ENCODE measurements at regions not wholly inside any gene's neighbourhood (a gene's known extent, or its start where the extent isn't known, plus 50 kb on each side); places are given as distances from the start of the nearest gene placed in this dataset.

- H3K4me3 ChIP-seq (replicated peaks in 1 of 3; ENCODE audit: insufficient read depth in 1 of 3, low read depth in 2 of 3, low read length in 3 of 3), result no peak overlapping the region
- H2AFZ ChIP-seq (ENCODE audit: low read length), result no peak overlapping the region
- intact Hi-C loops (cut with micrococcal nuclease; ENCODE audit: unreplicated experiment), result no loop called here
- H3K79me2 ChIP-seq (ENCODE audit: insufficient read depth, low read length), result no peaks in the 10 kb centered on the region
- no peaks in the 10 kb centered on the region for H3K9me3 ChIP-seq (ENCODE audit: low read length)
- DNase-seq (ENCODE audit: low spot score) (no peak), ATAC-seq (no peak), FAIRE-seq (no peak)
- ChIA-PET POLR2A (no interaction called here), CTCF (ENCODE audit: low intra/inter-chr PET ratio, low total read pairs) (no interaction called here)
- no peak overlapping the region for H3K27ac ChIP-seq (ENCODE audit: extremely low read length, insufficient read depth, low read length)
- 0% methylated on average over 2 of the region's 2 CpGs for WGBS (ENCODE audit: low lambda C conversion rate)
- BruUV-seq (replicated peaks), result no TSS peak
- in situ Hi-C loops (cut with HindIII; ENCODE audit: extremely low pct_ligation_motif_present, low pct_unique_long_range_greater_than_20kb), result no loop called here
- no peaks in the 10 kb centered on the region for H4K20me1 ChIP-seq (ENCODE audit: insufficient read depth, low read length)
- H3K9ac ChIP-seq (ENCODE audit: insufficient read depth, low read depth, low read length), result no peak overlapping the region
- no peak overlapping the region for H3K4me2 ChIP-seq (ENCODE audit: low read depth, low read length)
- no peaks in the 10 kb centered on the region for H3K4me1 ChIP-seq (ENCODE audit: insufficient read depth, low read length)
- no peak for TF ChIP-seq RELA (CRISPR knock-in tag; IDR thresholded peaks at IDR 0.05)
- peak; percentile 83 for TF ChIP-seq CREB1 (IDR thresholded peaks at IDR 0.05)
- TF ChIP-seq CREB1 (CRISPR knock-in tag; IDR thresholded peaks at IDR 0.05), result no peak
- H3K36me3 ChIP-seq (replicated peaks in 1 of 2; ENCODE audit: control insufficient read depth in 1 of 2, insufficient read depth in 2 of 2, low read length in 2 of 2), result no peaks in the 10 kb centered on the region
- H3K27me3 ChIP-seq (ENCODE audit: control insufficient read depth in 1 of 2, insufficient read depth in 2 of 2, low read length in 2 of 2), result no peaks in the 10 kb centered on the region
Measured at GRCh38 chr1:30339866-30340265, 383.5 kb downstream of the MATN1 start.

- Histone ChIP-seq H3K4me3 (replicated peaks in 1 of 3; ENCODE audit: insufficient read depth in 1 of 3, low read depth in 2 of 3, low read length in 3 of 3) (no peak overlapping the region), H3K27ac (ENCODE audit: extremely low read length, insufficient read depth, low read length) (no peak overlapping the region), H4K20me1 (ENCODE audit: insufficient read depth, low read length) (no peaks in the 10 kb centered on the region), H3K27me3 (ENCODE audit: control insufficient read depth in 1 of 2, insufficient read depth in 2 of 2, low read length in 2 of 2) (no peaks in the 10 kb centered on the region), H3K4me2 (ENCODE audit: low read depth, low read length) (no peak overlapping the region), H3K9ac (ENCODE audit: insufficient read depth, low read depth, low read length) (no peak overlapping the region), H3K4me1 (ENCODE audit: insufficient read depth, low read length) (no peaks in the 10 kb centered on the region), H3K9me3 (ENCODE audit: low read length) (no peaks in the 10 kb centered on the region), H3K36me3 (replicated peaks in 1 of 2; ENCODE audit: control insufficient read depth in 1 of 2, insufficient read depth in 2 of 2, low read length in 2 of 2) (no peaks in the 10 kb centered on the region), H3K79me2 (ENCODE audit: insufficient read depth, low read length) (no peaks in the 10 kb centered on the region), H2AFZ (ENCODE audit: low read length) (no peak overlapping the region)
- CTCF ChIA-PET (ENCODE audit: low intra/inter-chr PET ratio, low total read pairs), result no interaction called here
- FAIRE-seq, result no peak
- 0% methylated on average over 2 of the region's 2 CpGs for WGBS (ENCODE audit: low lambda C conversion rate)
- in situ Hi-C loops (cut with HindIII; ENCODE audit: extremely low pct_ligation_motif_present, low pct_unique_long_range_greater_than_20kb) (no loop called here), intact Hi-C loops (cut with micrococcal nuclease; ENCODE audit: unreplicated experiment) (no loop called here)
- TF ChIP-seq HDAC6 (IDR thresholded peaks at IDR 0.05; ENCODE audit: low read depth, low read length), result no peak
- no peak for TF ChIP-seq RXRB (CRISPR knock-in tag; IDR thresholded peaks at IDR 0.05; ENCODE audit: borderline replicate concordance)
- peak; percentile 57; the same call in 1 of the 2 replicates for TF ChIP-seq ATF7 (IDR thresholded peaks at IDR 0.05)
- TF ChIP-seq ATF7 (CRISPR knock-in tag; IDR thresholded peaks at IDR 0.05), result no peak
- 0 out of 2 replicates have a peak, but pooled peaks have one; percentile 10 for TF ChIP-seq FOXA1 (IDR thresholded peaks at IDR 0.05)
- no peak for TF ChIP-seq FOXA1 (CRISPR knock-in tag; IDR thresholded peaks at IDR 0.05)
- TF ChIP-seq CREB1 (IDR thresholded peaks at IDR 0.05), result peak; percentile 99
- no peak for TF ChIP-seq CREB1 (CRISPR knock-in tag; IDR thresholded peaks at IDR 0.05)
- no TSS peak for BruUV-seq (replicated peaks)
- DNase-seq (ENCODE audit: low spot score), result no peak
- no peak for ATAC-seq
- POLR2A ChIA-PET, result no interaction called here
Measured at GRCh38 chr1:30338765-30339164, 384.6 kb downstream of the MATN1 start.
